ENCODE measurements at regions not wholly inside any gene's neighbourhood (a gene's known extent, or its start where the extent isn't known, plus 50 kb on each side); places are given as distances from the start of the nearest gene placed in this dataset.

DNA sequence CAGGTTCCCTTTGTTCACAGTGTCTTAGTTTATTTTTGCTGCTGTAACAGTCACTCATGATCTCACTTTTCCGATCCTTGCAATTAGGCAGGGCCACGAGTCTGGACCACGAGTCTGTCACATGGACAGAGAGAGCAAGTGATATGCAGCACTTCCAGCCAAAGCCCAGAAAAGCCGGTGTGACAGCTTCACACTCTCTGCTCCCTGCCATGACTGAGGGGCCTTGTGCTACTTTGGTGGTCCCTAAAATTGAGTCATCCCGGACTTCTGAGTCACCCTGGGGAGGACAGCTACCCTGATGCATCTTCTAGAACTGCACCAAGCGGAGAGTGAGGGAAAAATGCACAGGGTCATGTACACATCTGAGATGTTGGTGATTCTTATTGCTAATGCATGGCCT, 179.6 kb downstream of the EFNB2 start (continued):
- TF ChIP-seq ZNF366 (tag by site-specific recombination; conservative IDR thresholded peaks at IDR 0.05) (no peak), ZNF112 (tag by site-specific recombination; IDR thresholded peaks at IDR 0.05) (no peak), ZNF510 (tag by site-specific recombination; IDR thresholded peaks at IDR 0.05; ENCODE audit: insufficient replicate concordance) (no peak)
- TF ChIP-seq, protein P1, sequence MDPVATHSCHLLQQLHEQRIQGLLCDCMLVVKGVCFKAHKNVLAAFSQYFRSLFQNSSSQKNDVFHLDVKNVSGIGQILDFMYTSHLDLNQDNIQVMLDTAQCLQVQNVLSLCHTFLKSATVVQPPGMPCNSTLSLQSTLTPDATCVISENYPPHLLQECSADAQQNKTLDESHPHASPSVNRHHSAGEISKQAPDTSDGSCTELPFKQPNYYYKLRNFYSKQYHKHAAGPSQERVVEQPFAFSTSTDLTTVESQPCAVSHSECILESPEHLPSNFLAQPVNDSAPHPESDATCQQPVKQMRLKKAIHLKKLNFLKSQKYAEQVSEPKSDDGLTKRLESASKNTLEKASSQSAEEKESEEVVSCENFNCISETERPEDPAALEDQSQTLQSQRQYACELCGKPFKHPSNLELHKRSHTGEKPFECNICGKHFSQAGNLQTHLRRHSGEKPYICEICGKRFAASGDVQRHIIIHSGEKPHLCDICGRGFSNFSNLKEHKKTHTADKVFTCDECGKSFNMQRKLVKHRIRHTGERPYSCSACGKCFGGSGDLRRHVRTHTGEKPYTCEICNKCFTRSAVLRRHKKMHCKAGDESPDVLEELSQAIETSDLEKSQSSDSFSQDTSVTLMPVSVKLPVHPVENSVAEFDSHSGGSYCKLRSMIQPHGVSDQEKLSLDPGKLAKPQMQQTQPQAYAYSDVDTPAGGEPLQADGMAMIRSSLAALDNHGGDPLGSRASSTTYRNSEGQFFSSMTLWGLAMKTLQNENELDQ (tag by site-specific recombination; IDR thresholded peaks at IDR 0.05; ENCODE audit: low read depth) = no peak

DNA sequence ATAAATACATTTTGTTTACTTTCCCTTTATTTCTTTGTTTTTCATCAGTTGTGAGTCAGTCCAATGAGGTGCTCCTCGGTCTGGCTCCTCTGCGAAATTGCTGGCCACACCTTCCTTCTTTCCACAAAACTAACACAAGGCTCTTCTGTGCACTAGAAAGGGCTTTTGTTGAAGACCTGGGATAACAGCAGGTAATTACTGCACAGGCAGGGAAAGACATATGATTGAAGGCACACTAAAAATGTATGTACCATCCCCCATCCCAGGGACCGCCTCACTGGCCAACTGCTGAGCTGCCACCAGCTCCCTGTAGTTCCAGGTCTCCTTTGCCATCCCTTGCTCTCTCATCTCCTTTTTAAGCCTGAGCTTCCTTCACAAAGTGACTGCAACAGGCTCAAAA, 180.5 kb downstream of the EFNB2 start:
- Histone ChIP-seq H3K27ac (ENCODE audit: extremely low read depth, low read depth, low read length) (no peak overlapping the region), H3K36me3 (ENCODE audit: control insufficient read depth in 2 of 2, insufficient read depth in 1 of 2, low read length in 2 of 2) (no peaks in the 10 kb centered on the region), H3K4me1 (ENCODE audit: control insufficient read depth, insufficient read depth, low read length) (peaks cover 2% of the 10 kb centered on the region; the same call in 1 of the 2 replicates), H3K9me3 (ENCODE audit: control insufficient read depth, insufficient read depth, low read depth, low read length) (no peaks in the 10 kb centered on the region), H3K4me3 (ENCODE audit: low read depth, low read length) (no peak overlapping the region)
- ChIA-PET POLR2A (no interaction called here), CTCF (no interaction called here)
- no peak for TF ChIP-seq ZNF621 (tag by site-specific recombination; IDR thresholded peaks at IDR 0.05)
- no peak for TF ChIP-seq ZFP69B (tag by site-specific recombination; IDR thresholded peaks at IDR 0.05)

DNA sequence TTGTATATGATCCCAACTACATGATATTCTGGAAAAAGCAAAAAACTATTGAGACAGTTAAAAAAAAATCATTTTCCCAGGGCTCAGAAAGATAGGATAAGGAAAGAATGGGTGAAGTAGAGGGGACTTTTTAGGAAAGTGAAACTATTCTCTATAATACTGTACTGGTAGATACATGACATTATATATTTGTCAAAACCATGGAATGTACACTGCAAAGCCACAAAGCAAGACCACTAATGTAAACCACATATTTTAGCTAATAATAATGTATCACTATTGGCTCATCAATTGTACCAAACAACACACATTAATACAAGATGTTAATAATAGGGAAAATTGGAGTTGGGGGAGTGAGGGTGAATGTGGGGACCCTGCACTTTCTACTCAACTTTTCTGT, 182.6 kb downstream of the EFNB2 start:
- no peaks in the 10 kb centered on the region for H3K36me3 ChIP-seq (ENCODE audit: control insufficient read depth in 2 of 2, insufficient read depth in 1 of 2, low read length in 2 of 2)
- CTCF ChIA-PET = interaction anchor here (0.8 to 1.2 kb wide), 2 partner anchors 32 to 381 kb away, joined by 3 to 4 read pairs; no protein-coding TSS in a partner anchor
- H3K4me3 ChIP-seq (ENCODE audit: low read depth, low read length) = no peak overlapping the region
- TF ChIP-seq TRIM28 (IDR thresholded peaks at IDR 0.05; ENCODE audit: borderline replicate concordance, low read length) (no peak), SP2 (tag by site-specific recombination; IDR thresholded peaks at IDR 0.05) (no peak), ZNF426 (tag by site-specific recombination; IDR thresholded peaks at IDR 0.05) (no peak), ZNF560 (tag by site-specific recombination; IDR thresholded peaks at IDR 0.05; ENCODE audit: borderline replicate concordance) (no peak), OVOL3 (tag by site-specific recombination; IDR thresholded peaks at IDR 0.05) (no peak), ZNF776 (tag by site-specific recombination; IDR thresholded peaks at IDR 0.05; ENCODE audit: borderline replicate concordance) (no peak), HOXD13 (CRISPR knock-in tag; IDR thresholded peaks at IDR 0.05; ENCODE audit: borderline replicate concordance) (no peak), ZNF248 (tag by site-specific recombination; IDR thresholded peaks at IDR 0.05) (no peak), ZNF677 (tag by site-specific recombination; IDR thresholded peaks at IDR 0.05) (no peak), KLF1 (tag by site-specific recombination; IDR thresholded peaks at IDR 0.05) (no peak), ZNF404 (tag by site-specific recombination; IDR thresholded peaks at IDR 0.05) (no peak), ZNF473 (tag by site-specific recombination; IDR thresholded peaks at IDR 0.05) (no peak), ZNF341 (tag by site-specific recombination; IDR thresholded peaks at IDR 0.05; ENCODE audit: low read depth) (no peak), ZNF530 (tag by site-specific recombination; IDR thresholded peaks at IDR 0.05; ENCODE audit: low read depth) (no peak), FEZF1 (tag by site-specific recombination; IDR thresholded peaks at IDR 0.05) (no peak)
- TF ChIP-seq, protein P2, sequence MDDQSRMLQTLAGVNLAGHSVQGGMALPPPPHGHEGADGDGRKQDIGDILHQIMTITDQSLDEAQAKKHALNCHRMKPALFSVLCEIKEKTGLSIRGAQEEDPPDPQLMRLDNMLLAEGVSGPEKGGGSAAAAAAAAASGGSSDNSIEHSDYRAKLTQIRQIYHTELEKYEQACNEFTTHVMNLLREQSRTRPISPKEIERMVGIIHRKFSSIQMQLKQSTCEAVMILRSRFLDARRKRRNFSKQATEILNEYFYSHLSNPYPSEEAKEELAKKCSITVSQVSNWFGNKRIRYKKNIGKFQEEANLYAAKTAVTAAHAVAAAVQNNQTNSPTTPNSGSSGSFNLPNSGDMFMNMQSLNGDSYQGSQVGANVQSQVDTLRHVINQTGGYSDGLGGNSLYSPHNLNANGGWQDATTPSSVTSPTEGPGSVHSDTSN (CRISPR knock-in tag; IDR thresholded peaks at IDR 0.05) = no peak
- TF ChIP-seq, protein P3, sequence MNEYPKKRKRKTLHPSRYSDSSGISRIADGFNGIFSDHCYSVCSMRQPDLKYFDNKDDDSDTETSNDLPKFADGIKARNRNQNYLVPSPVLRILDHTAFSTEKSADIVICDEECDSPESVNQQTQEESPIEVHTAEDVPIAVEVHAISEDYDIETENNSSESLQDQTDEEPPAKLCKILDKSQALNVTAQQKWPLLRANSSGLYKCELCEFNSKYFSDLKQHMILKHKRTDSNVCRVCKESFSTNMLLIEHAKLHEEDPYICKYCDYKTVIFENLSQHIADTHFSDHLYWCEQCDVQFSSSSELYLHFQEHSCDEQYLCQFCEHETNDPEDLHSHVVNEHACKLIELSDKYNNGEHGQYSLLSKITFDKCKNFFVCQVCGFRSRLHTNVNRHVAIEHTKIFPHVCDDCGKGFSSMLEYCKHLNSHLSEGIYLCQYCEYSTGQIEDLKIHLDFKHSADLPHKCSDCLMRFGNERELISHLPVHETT (tag by site-specific recombination; IDR thresholded peaks at IDR 0.05) = no peak
- TF ChIP-seq, protein P4, sequence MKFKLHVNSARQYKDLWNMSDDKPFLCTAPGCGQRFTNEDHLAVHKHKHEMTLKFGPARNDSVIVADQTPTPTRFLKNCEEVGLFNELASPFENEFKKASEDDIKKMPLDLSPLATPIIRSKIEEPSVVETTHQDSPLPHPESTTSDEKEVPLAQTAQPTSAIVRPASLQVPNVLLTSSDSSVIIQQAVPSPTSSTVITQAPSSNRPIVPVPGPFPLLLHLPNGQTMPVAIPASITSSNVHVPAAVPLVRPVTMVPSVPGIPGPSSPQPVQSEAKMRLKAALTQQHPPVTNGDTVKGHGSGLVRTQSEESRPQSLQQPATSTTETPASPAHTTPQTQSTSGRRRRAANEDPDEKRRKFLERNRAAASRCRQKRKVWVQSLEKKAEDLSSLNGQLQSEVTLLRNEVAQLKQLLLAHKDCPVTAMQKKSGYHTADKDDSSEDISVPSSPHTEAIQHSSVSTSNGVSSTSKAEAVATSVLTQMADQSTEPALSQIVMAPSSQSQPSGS (tag by site-specific recombination; IDR thresholded peaks at IDR 0.05; ENCODE audit: low read depth) = no peak
- peaks cover 5% of the 10 kb centered on the region for H3K4me1 ChIP-seq (ENCODE audit: control insufficient read depth, insufficient read depth, low read length)
- POLR2A ChIA-PET = no interaction called here
- H3K9me3 ChIP-seq (ENCODE audit: control insufficient read depth, insufficient read depth, low read depth, low read length) = no peaks in the 10 kb centered on the region
- no peak overlapping the region for H3K27ac ChIP-seq (ENCODE audit: extremely low read depth, low read depth, low read length)
